Endothelial cell (in vitro differentiated cells): ENCODE measurements at regions not wholly inside any gene's neighbourhood (a gene's known extent, or its start where the extent isn't known, plus 50 kb on each side); places are given as distances from the start of the nearest gene placed in this dataset.

Experiments
- DNase-seq: peaks from one replicate; pipeline ENCODE4 v3.0.0; 2021; ENCODE audit warnings: low spot score
- H3K27ac Mint-ChIP-seq: one replicate; pipeline ENCODE4 v1.8.0; 2021; ENCODE audit warnings: mixed read lengths, inconsistent platforms; ENCODE audit not compliant: unreplicated experiment
- H3K27me3 Mint-ChIP-seq: one replicate; pipeline ENCODE4 v1.8.0; 2021; ENCODE audit warnings: mild to moderate bottlenecking, moderate library complexity, mixed read lengths, inconsistent platforms; ENCODE audit not compliant: unreplicated experiment
- H3K36me3 Mint-ChIP-seq: one replicate; pipeline ENCODE4 v1.8.0; 2021; ENCODE audit warnings: mild to moderate bottlenecking, low read depth, mixed read lengths, inconsistent platforms; ENCODE audit not compliant: unreplicated experiment
- H3K4me1 Mint-ChIP-seq: one replicate; pipeline ENCODE4 v1.8.0; 2021; ENCODE audit warnings: mild to moderate bottlenecking, mixed read lengths, inconsistent platforms; ENCODE audit not compliant: unreplicated experiment
- H3K4me3 Mint-ChIP-seq: one replicate; pipeline ENCODE4 v1.8.0; 2021; ENCODE audit warnings: mild to moderate bottlenecking, mixed read lengths, inconsistent platforms; ENCODE audit not compliant: unreplicated experiment
- H3K9me3 Mint-ChIP-seq: one replicate; pipeline ENCODE4 v1.8.0; 2021; ENCODE audit warnings: mixed read lengths, inconsistent platforms; ENCODE audit not compliant: unreplicated experiment
- CTCF ChIP-seq: fragments of 200-600 bp; sonication (generic); IDR thresholded peaks from one replicate; pipeline ENCODE4 v1.5.0; 2021; ENCODE audit warnings: antibody characterized with exemption; ENCODE audit not compliant: unreplicated experiment

DNA sequence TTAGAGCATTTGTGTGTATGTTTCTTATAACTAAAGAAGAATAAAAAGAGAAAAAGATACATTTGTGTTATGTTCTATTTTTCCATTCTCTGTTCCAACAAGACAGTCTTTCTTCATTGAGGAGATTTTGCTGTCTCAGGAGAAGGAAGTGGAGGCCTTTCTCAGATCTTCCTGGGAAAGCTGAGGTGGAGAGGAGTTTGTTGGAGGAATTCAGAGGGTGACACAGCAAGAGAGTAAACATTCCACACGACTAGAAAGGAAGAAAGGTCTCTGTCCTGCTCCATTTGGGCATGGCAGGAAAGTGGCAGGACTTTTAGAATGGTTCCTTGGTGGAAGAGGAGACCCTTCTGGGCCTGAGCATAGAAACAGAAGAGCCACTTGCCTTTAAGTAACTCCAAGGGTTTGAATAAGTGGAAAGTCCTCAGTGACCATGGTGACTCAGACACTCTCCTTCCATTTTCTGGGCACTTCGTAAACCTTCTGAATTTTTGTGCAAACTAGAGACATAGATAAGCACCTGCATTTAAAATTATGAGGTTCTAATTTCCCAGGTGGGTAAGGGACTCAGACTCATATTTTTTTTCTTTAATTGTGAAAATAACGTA lies 52.3 kb upstream of the COL5A2 start:
- Mint-ChIP-seq H3K36me3 (no peaks in the 10 kb centered on the region), H3K4me1 (peaks cover 6% of the 10 kb centered on the region), H3K4me3 (no peak overlapping the region), H3K27ac (no peak overlapping the region), H3K27me3 (no peaks in the 10 kb centered on the region), H3K9me3 (no peaks in the 10 kb centered on the region)
- no peak for DNase-seq
- no peak for TF ChIP-seq CTCF

GRCh38 chr2:189232759-189233406 lies 53.3 kb upstream of the COL5A2 start:
- TF ChIP-seq CTCF = no peak
- H3K27me3 Mint-ChIP-seq = no peaks in the 10 kb centered on the region
- peaks cover 6% of the 10 kb centered on the region for H3K4me1 Mint-ChIP-seq
- no peak overlapping the region for H3K27ac Mint-ChIP-seq
- no peak for DNase-seq
- H3K36me3 Mint-ChIP-seq = no peaks in the 10 kb centered on the region
- no peak overlapping the region for H3K4me3 Mint-ChIP-seq
- no peaks in the 10 kb centered on the region for H3K9me3 Mint-ChIP-seq

DNA sequence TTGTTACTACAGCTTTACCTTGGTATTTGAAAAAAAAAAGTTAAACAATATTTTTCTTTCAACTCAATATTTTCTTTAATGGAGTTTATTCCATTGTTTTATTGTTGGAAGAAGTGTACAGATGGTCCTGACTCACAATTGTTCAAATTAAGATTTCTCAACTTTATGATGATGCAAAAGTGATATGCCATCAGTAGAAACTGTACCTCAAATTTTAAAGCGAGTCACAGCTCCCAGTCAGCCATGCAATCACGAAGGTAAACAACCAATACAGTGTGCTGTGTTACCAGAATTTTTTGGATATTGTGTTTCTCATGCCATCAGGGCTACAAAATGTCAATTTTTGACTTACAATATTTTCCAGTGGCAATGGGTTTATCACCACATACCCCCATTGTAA lies 54.0 kb upstream of the COL5A2 start:
- no peaks in the 10 kb centered on the region for H3K9me3 Mint-ChIP-seq
- no peak for DNase-seq
- no peak overlapping the region for H3K4me3 Mint-ChIP-seq
- no peak overlapping the region for H3K27ac Mint-ChIP-seq
- peaks cover 6% of the 10 kb centered on the region for H3K4me1 Mint-ChIP-seq
- no peaks in the 10 kb centered on the region for H3K36me3 Mint-ChIP-seq
- no peaks in the 10 kb centered on the region for H3K27me3 Mint-ChIP-seq
- no peak for TF ChIP-seq CTCF

- Mint-ChIP-seq H3K27me3 (no peaks in the 10 kb centered on the region), H3K36me3 (no peaks in the 10 kb centered on the region)
Observed at GRCh38 chr2:189234991-189235390, 55.4 kb upstream of the COL5A2 start.

More at GRCh38 chr2:189234991-189235390, 55.4 kb upstream of the COL5A2 start:
- DNase-seq = no peak
- H3K4me1 Mint-ChIP-seq = peaks cover 6% of the 10 kb centered on the region
- no peaks in the 10 kb centered on the region for H3K9me3 Mint-ChIP-seq
- no peak overlapping the region for H3K4me3 Mint-ChIP-seq
- no peak overlapping the region for H3K27ac Mint-ChIP-seq
- TF ChIP-seq CTCF = no peak
